ENCODE measurements at regions not wholly inside any gene's neighbourhood (a gene's known extent, or its start where the extent isn't known, plus 50 kb on each side); places are given as distances from the start of the nearest gene placed in this dataset.

DNA sequence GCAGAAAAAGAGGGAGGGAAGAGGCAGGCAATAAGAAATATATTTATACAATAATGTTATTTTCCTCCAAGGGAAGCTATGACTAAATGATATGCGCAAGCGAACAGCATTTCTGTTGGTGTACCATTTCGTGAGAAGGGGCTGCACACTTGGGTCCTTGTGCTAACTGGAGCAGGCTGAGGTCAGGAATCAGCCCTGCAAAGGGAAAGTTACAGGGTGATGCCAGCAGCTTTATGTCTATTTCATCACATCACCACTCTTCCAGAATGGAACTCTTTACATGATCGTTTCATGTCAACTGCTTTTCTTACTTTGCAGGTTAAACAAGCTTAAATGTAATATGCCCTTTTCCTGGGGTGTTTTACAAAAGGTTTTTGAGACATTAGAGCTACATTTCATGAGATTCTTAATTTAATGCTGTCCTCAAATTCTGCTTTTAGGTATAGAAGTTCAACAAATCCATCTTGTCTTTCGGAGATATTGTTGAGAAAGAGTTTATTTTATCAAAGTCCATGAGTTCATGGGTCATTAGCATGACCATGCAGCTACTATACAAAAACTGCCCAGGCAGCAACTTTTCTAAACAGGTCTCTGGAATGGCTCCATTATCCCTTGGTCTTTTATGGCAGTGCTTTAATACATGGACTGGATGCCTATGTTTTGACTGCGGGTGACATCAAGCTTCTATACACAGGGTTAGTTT, 443.8 kb downstream of the TENT5A start:
- Histone ChIP-seq H3K4me3 (no peak overlapping the region), H3K4me1 (ENCODE audit: insufficient read depth) (no peaks in the 10 kb centered on the region), H3K36me3 (replicated peaks; ENCODE audit: insufficient read depth, low read depth) (no peaks in the 10 kb centered on the region), H3K9me3 (ENCODE audit: low read depth) (no peaks in the 10 kb centered on the region), H3K9me2 (replicated peaks; ENCODE audit: insufficient read depth) (no peaks in the 10 kb centered on the region), H3K4me2 (no peak overlapping the region), H2AFZ (no peak overlapping the region), H4K20me1 (ENCODE audit: insufficient read depth, poor library complexity, severe bottlenecking) (no peaks in the 10 kb centered on the region), H3K79me2 (no peaks in the 10 kb centered on the region), H3K27me3 (no peaks in the 10 kb centered on the region), H3K27ac (no peak overlapping the region)
- 87% methylated on average over 6 of the region's 6 CpGs for WGBS (ENCODE audit: low lambda C conversion rate, missing lambda C conversion rate)
- TF ChIP-seq EZH2 (IDR thresholded peaks at IDR 0.05; ENCODE audit: borderline replicate concordance), result no peak
- TF ChIP-seq, protein P1, sequence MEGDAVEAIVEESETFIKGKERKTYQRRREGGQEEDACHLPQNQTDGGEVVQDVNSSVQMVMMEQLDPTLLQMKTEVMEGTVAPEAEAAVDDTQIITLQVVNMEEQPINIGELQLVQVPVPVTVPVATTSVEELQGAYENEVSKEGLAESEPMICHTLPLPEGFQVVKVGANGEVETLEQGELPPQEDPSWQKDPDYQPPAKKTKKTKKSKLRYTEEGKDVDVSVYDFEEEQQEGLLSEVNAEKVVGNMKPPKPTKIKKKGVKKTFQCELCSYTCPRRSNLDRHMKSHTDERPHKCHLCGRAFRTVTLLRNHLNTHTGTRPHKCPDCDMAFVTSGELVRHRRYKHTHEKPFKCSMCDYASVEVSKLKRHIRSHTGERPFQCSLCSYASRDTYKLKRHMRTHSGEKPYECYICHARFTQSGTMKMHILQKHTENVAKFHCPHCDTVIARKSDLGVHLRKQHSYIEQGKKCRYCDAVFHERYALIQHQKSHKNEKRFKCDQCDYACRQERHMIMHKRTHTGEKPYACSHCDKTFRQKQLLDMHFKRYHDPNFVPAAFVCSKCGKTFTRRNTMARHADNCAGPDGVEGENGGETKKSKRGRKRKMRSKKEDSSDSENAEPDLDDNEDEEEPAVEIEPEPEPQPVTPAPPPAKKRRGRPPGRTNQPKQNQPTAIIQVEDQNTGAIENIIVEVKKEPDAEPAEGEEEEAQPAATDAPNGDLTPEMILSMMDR (IDR thresholded peaks at IDR 0.05; ENCODE audit: poor library complexity), result no peak
- no peak for TF ChIP-seq EZH2phosphoT487 (IDR thresholded peaks at IDR 0.05; ENCODE audit: low read depth, severe bottlenecking, unreplicated experiment)
- peak; percentile 13 for DNase-seq (ENCODE audit: low spot score)

- H3K27me3 ChIP-seq, result no peaks in the 10 kb centered on the region
- no peaks in the 10 kb centered on the region for H3K79me2 ChIP-seq
- no peak overlapping the region for H3K27ac ChIP-seq
- H3K9me2 ChIP-seq (replicated peaks; ENCODE audit: insufficient read depth), result no peaks in the 10 kb centered on the region
- no peaks in the 10 kb centered on the region for H3K4me1 ChIP-seq (ENCODE audit: insufficient read depth)
- no peaks in the 10 kb centered on the region for H4K20me1 ChIP-seq (ENCODE audit: insufficient read depth, poor library complexity, severe bottlenecking)
- no peak overlapping the region for H3K4me3 ChIP-seq
- H3K36me3 ChIP-seq (replicated peaks; ENCODE audit: insufficient read depth, low read depth), result no peaks in the 10 kb centered on the region
- H3K9me3 ChIP-seq (ENCODE audit: low read depth), result no peaks in the 10 kb centered on the region
- H3K4me2 ChIP-seq, result no peak overlapping the region
- no peak overlapping the region for H2AFZ ChIP-seq
- 93% methylated on average over 4 of the region's 4 CpGs for WGBS (ENCODE audit: low lambda C conversion rate, missing lambda C conversion rate)
- DNase-seq (ENCODE audit: low spot score), result no peak
- TF ChIP-seq EZH2 (IDR thresholded peaks at IDR 0.05; ENCODE audit: borderline replicate concordance) (no peak), EZH2phosphoT487 (IDR thresholded peaks at IDR 0.05; ENCODE audit: low read depth, severe bottlenecking, unreplicated experiment) (no peak)
- TF ChIP-seq, protein P1 (IDR thresholded peaks at IDR 0.05; ENCODE audit: poor library complexity), result no peak
Observed at GRCh38 chr6:81307651-81308214, 444.7 kb downstream of the TENT5A start.

DNA sequence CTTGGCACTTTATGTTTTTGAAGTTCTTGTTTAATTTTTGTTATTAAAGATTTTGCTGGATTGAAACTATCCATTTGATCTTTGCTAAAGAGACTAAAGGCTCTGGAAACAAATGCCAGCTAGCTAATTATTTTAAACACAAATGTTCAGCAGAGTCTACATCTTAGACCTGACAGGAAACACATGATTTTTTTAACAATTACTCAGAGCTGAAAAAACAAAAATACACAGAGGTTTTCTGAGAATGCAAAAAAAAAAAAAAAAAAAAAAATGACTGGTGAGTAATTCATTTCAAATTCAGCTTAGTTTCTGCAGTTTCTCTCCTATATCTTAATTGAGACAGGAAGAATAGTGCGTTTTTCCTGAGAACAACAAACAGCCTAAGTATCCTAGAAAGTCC, 448.0 kb downstream of the TENT5A start:
- Histone ChIP-seq H4K20me1 (ENCODE audit: insufficient read depth, poor library complexity, severe bottlenecking) (no peaks in the 10 kb centered on the region), H3K9me2 (replicated peaks; ENCODE audit: insufficient read depth) (no peaks in the 10 kb centered on the region), H3K4me3 (no peak overlapping the region), H3K9me3 (ENCODE audit: low read depth) (no peaks in the 10 kb centered on the region), H3K27ac (no peak overlapping the region), H3K4me1 (ENCODE audit: insufficient read depth) (no peaks in the 10 kb centered on the region), H3K4me2 (no peak overlapping the region), H3K27me3 (no peaks in the 10 kb centered on the region), H3K36me3 (replicated peaks; ENCODE audit: insufficient read depth, low read depth) (no peaks in the 10 kb centered on the region), H3K79me2 (no peaks in the 10 kb centered on the region), H2AFZ (no peak overlapping the region)
- DNase-seq (ENCODE audit: low spot score), result no peak
- 86% methylated on average over 1 of the region's 1 CpG for WGBS (ENCODE audit: low lambda C conversion rate, missing lambda C conversion rate)
- TF ChIP-seq EZH2 (IDR thresholded peaks at IDR 0.05; ENCODE audit: borderline replicate concordance), result no peak
- TF ChIP-seq EZH2phosphoT487 (IDR thresholded peaks at IDR 0.05; ENCODE audit: low read depth, severe bottlenecking, unreplicated experiment), result no peak
- TF ChIP-seq, protein P1 (IDR thresholded peaks at IDR 0.05; ENCODE audit: poor library complexity), result no peak

Data from hepatocyte (in vitro differentiated cells).